GM12864 (cell line): ENCODE measurements at regions not wholly inside any gene's neighbourhood (a gene's known extent, or its start where the extent isn't known, plus 50 kb on each side); places are given as distances from the start of the nearest gene placed in this dataset.

ENCODE experiments used
- DNase-seq: peaks from one replicate; pipeline ENCODE4 v3.0.0-alpha.2; 2011; ENCODE audit warnings: low read depth
- H3K4me3 ChIP-seq: 2 replicates; pipeline ENCODE4 v1.5.1; 2011; ENCODE audit warnings: mild to moderate bottlenecking, low read depth, low read length, control low read depth
- TF ChIP-seq, protein P1 (sequence below): IDR thresholded peaks from 2 replicates; pipeline ENCODE4 v1.5.1; 2011; ENCODE audit warnings: low read depth, mild to moderate bottlenecking, moderate library complexity, low read length, control low read depth, inconsistent platforms; ENCODE audit errors: missing control alignments

DNA sequence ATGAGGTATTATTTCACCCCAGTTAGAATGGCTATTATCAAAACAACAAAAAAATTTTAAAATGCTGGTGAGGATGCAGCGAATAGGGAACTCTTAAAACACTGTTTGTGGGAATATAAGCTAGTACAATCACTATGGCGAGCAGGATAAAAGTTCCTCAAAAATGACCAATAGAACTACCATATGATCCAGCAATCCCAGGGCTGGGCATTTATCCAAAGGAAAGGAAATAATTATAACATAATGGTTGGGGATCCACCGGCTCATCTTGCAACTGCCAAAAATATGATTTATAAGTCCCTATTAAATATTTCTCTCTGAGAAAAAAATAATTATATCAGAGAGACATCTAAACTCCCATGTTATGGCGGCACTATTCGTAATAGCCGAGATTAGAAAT is 127.6 kb upstream of the MME start:
- no peak for DNase-seq
- TF ChIP-seq, protein P1, sequence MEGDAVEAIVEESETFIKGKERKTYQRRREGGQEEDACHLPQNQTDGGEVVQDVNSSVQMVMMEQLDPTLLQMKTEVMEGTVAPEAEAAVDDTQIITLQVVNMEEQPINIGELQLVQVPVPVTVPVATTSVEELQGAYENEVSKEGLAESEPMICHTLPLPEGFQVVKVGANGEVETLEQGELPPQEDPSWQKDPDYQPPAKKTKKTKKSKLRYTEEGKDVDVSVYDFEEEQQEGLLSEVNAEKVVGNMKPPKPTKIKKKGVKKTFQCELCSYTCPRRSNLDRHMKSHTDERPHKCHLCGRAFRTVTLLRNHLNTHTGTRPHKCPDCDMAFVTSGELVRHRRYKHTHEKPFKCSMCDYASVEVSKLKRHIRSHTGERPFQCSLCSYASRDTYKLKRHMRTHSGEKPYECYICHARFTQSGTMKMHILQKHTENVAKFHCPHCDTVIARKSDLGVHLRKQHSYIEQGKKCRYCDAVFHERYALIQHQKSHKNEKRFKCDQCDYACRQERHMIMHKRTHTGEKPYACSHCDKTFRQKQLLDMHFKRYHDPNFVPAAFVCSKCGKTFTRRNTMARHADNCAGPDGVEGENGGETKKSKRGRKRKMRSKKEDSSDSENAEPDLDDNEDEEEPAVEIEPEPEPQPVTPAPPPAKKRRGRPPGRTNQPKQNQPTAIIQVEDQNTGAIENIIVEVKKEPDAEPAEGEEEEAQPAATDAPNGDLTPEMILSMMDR: no peak
- H3K4me3 ChIP-seq: no peak overlapping the region

DNA sequence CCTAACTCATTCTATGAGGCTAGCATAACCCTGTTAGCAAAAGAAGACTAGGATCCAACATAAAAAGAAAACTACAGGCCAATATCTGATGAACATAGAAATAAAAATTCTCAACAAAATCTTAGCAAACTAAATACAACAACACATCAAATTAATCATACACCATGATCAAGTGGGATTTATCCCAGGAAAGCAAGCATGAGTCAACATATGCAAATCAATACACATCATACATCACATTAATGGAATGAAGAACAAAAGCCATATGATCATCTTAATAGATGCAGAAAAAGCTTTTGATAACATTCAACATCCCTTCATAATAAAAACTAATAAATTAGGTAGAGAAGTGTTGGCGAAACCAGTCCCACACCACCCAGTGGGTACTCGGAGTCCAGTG is 136.1 kb upstream of the MME start:
- H3K4me3 ChIP-seq: no peak overlapping the region
- TF ChIP-seq, protein P1: no peak
- no peak for DNase-seq

DNA sequence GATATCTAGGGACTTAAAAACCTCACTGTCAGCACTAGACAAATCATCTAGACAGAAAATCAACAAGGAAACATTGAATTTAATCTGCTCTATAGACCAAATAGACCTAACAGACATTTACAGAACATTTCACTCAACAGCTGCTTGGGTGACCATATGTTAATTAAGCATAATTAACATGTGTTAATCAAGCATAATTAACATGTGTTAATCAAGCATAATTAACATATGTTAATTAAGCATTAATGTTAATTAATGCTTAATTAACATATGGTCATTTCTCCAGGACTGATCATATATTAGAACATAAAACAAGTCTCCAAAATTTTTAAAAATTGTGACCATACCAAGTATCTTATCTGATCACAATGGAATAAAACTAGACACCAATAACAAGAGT is 137.3 kb upstream of the MME start:
- DNase-seq: no peak
- TF ChIP-seq, protein P1: no peak
- no peak overlapping the region for H3K4me3 ChIP-seq

DNA sequence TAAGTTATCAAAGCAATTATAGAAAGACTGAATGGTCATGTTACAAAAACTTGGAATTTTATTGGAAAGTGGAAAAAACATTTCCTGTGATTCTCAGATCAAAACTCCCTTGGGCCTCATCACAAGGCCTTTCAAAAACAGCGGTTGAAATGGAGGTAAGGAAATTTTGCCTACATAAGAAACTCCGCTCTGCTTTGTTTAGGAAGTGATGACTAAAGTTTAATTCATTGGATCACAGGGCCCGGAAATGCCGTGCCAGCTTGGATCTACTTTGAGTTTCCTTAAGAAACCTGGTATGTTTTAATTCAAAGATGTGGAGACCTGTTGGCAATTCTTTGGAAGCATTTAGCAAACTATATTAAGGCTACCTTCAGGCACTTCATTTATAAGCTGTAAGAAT is 143.9 kb upstream of the MME start:
- H3K4me3 ChIP-seq: no peak overlapping the region
- no peak for DNase-seq
- TF ChIP-seq, protein P1: no peak

DNA sequence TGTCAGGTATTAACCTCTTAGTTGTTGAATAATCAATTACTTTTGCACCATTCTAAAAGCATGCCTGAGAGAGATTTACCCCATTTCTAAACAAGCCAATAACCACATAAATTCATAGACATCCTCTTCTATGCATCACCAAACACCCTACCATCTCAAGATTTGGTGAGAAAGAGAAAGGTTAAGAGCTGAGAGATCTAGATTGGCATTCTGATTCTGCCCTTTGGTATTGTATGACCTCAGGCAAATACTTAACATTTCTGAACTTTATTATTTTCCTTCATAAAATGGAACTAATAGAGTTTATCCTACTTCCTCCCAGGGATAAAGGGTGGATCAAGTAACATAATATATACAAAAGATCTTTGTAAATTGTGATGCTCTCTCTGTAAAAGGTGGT is 146.5 kb upstream of the MME start:
- DNase-seq: no peak
- H3K4me3 ChIP-seq: no peak overlapping the region
- TF ChIP-seq, protein P1: no peak

DNA sequence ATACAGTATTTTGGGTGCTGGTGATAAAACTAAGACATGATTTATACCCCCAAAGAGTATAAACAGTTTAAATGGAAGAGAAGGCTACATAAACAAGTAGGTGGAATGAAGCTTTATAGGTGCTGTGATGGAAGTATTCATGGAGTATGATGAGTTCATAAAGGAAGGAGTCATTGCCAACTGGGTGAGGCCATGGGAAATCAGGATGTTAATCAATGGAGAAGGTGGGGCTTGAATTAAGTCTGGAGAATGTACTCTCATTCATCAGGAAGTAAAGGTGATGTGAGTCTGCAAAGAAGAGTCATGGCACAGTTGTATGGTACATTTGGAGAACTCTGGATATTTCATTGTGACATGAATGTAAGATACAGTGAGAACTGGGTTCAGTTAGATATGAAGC is 147.5 kb upstream of the MME start:
- no peak for DNase-seq
- TF ChIP-seq, protein P1: no peak
- H3K4me3 ChIP-seq: no peak overlapping the region

DNA sequence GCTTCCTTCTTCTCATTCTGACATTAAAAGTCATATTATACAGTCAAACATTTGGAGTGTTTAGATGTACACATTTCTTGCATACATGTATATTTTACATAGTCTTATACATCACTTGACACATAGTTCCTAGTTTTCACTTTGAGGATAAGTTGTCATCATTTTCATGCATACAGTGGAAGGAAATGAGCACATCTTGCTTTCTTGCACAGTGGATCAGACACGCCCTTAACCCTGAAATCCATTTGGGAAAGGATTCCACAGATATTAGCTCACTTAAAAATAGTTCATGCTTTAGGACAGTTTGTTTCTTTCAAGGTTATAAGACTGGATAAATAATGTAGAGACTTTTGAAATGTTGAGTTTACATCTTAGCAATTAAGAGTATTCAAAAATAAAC is 148.6 kb upstream of the MME start:
- DNase-seq: no peak
- TF ChIP-seq, protein P1: no peak
- no peak overlapping the region for H3K4me3 ChIP-seq
